ENCODE measurements at regions not wholly inside any gene's neighbourhood (a gene's known extent, or its start where the extent isn't known, plus 50 kb on each side); places are given as distances from the start of the nearest gene placed in this dataset.

- no peak for DNase-seq (ENCODE audit: low read depth)
- TF ChIP-seq CTCF (IDR thresholded peaks at IDR 0.05; ENCODE audit: control insufficient read depth, extremely low read depth, insufficient read depth): no peak
- no peak overlapping the region for H3K4me3 ChIP-seq (ENCODE audit: low read depth, low read length)
These were observed 218.8 kb upstream of the ID2 start for GRCh38 chr2:8462899-8463648.

GRCh38 chr2:8465560-8465959, 216.3 kb upstream of the ID2 start:
- no peak for DNase-seq (ENCODE audit: low read depth)
- H3K4me3 ChIP-seq (ENCODE audit: low read depth, low read length): no peak overlapping the region
- TF ChIP-seq CTCF (IDR thresholded peaks at IDR 0.05; ENCODE audit: control insufficient read depth, extremely low read depth, insufficient read depth): no peak

GRCh38 chr2:8469709-8470493, 212.0 kb upstream of the ID2 start:
- no peak for DNase-seq (ENCODE audit: low read depth)
- TF ChIP-seq CTCF (IDR thresholded peaks at IDR 0.05; ENCODE audit: control insufficient read depth, extremely low read depth, insufficient read depth): no peak
- H3K4me3 ChIP-seq (ENCODE audit: low read depth, low read length): no peak overlapping the region

- no peak for TF ChIP-seq CTCF (IDR thresholded peaks at IDR 0.05; ENCODE audit: control insufficient read depth, extremely low read depth, insufficient read depth)
- DNase-seq (ENCODE audit: low read depth): no peak
- H3K4me3 ChIP-seq (ENCODE audit: low read depth, low read length): no peak overlapping the region
These were observed 209.1 kb upstream of the ID2 start for GRCh38 chr2:8472545-8473323.

GRCh38 chr2:8475349-8476031, 206.4 kb upstream of the ID2 start:
- no peak overlapping the region for H3K4me3 ChIP-seq (ENCODE audit: low read depth, low read length)
- TF ChIP-seq CTCF (IDR thresholded peaks at IDR 0.05; ENCODE audit: control insufficient read depth, extremely low read depth, insufficient read depth): no peak
- no peak for DNase-seq (ENCODE audit: low read depth)
